Neural progenitor cell (in vitro differentiated cells): ENCODE measurements at regions not wholly inside any gene's neighbourhood (a gene's known extent, or its start where the extent isn't known, plus 50 kb on each side); places are given as distances from the start of the nearest gene placed in this dataset.

Experiments
- DNase-seq: peaks from one replicate; pipeline ENCODE4 v3.0.0-alpha.2; 2016; ENCODE audit warnings: low spot score
- H2AFZ ChIP-seq: fragments of 200-600 bp; sonication (generic); replicated peaks from 2 replicates; pipeline ENCODE4 v1.6.1; 2016; ENCODE audit warnings: antibody characterized with exemption
- H3F3A ChIP-seq: fragments of 200-600 bp; sonication (generic); 2 replicates; pipeline ENCODE4 v1.6.1; 2016; ENCODE audit warnings: antibody characterized with exemption, low read depth
- H3K27ac ChIP-seq: fragments of 200-600 bp; sonication (generic); 2 replicates; pipeline ENCODE4 v1.5.1; 2016; ENCODE audit warnings: mild to moderate bottlenecking
- H3K27me3 ChIP-seq: fragments of 200-600 bp; sonication (generic); 2 replicates; pipeline ENCODE4 v1.6.1; 2016; ENCODE audit warnings: mild to moderate bottlenecking, moderate library complexity
- H3K36me3 ChIP-seq: fragments of 200-600 bp; sonication (generic); 2 replicates; pipeline ENCODE4 v1.5.1; 2016
- H3K4me1 ChIP-seq: fragments of 200-600 bp; sonication (generic); 2 replicates; pipeline ENCODE4 v1.6.1; 2016; ENCODE audit warnings: mixed run types
- H3K4me2 ChIP-seq: fragments of 200-600 bp; sonication (generic); 2 replicates; pipeline ENCODE4 v1.6.1; 2016
- H3K4me3 ChIP-seq: fragments of 200-600 bp; sonication (generic); 2 replicates; pipeline ENCODE4 v1.5.1; 2016
- H3K79me2 ChIP-seq: fragments of 200-600 bp; sonication (generic); 2 replicates; pipeline ENCODE4 v1.6.1; 2016; ENCODE audit warnings: low read depth
- H3K9ac ChIP-seq: fragments of 200-600 bp; sonication (generic); 2 replicates; pipeline ENCODE4 v1.6.1; 2016
- H3K9me3 ChIP-seq: fragments of 200-600 bp; sonication (generic); 2 replicates; pipeline ENCODE4 v1.5.1; 2016; ENCODE audit warnings: low read depth
- H4K20me1 ChIP-seq: fragments of 200-600 bp; sonication (generic); 2 replicates; pipeline ENCODE4 v1.6.1; 2016; ENCODE audit warnings: low read depth
- H3K27ac Mint-ChIP-seq: 3 replicates; pipeline ENCODE4 v1.8.0; 2021; ENCODE audit warnings: mixed read lengths
- H3K27me3 Mint-ChIP-seq: 2 replicates; pipeline ENCODE4 v1.8.0; 2022; ENCODE audit warnings: low read depth, mild to moderate bottlenecking, inconsistent platforms, moderate library complexity, mixed read lengths; ENCODE audit not compliant: insufficient read depth
- H3K36me3 Mint-ChIP-seq: 3 replicates; pipeline ENCODE4 v1.8.0; 2021; ENCODE audit warnings: mixed read lengths
- H3K4me1 Mint-ChIP-seq: 3 replicates; pipeline ENCODE4 v1.8.0; 2021; ENCODE audit warnings: mixed read lengths
- H3K4me3 Mint-ChIP-seq: 3 replicates; pipeline ENCODE4 v1.8.0; 2021; ENCODE audit warnings: mild to moderate bottlenecking, moderate library complexity, mixed read lengths
- H3K9me3 Mint-ChIP-seq: 3 replicates; pipeline ENCODE4 v1.8.0; 2020; ENCODE audit warnings: mixed read lengths
- EZH2 ChIP-seq: fragments of 200-600 bp; sonication (generic); IDR thresholded peaks from 2 replicates; pipeline ENCODE4 v1.6.1; 2017; ENCODE audit warnings: antibody characterized with exemption, mild to moderate bottlenecking, moderate library complexity
- EZH2phosphoT487 ChIP-seq: fragments of 200-600 bp; sonication (generic); IDR thresholded peaks from 2 replicates; pipeline ENCODE4 v1.6.1; 2017; ENCODE audit warnings: antibody characterized with exemption
- TF ChIP-seq, protein P1 (sequence below): fragments of 200-600 bp; sonication (generic); IDR thresholded peaks from 2 replicates; pipeline ENCODE4 v1.5.1; 2017; ENCODE audit warnings: antibody characterized with exemption, mild to moderate bottlenecking

DNA sequence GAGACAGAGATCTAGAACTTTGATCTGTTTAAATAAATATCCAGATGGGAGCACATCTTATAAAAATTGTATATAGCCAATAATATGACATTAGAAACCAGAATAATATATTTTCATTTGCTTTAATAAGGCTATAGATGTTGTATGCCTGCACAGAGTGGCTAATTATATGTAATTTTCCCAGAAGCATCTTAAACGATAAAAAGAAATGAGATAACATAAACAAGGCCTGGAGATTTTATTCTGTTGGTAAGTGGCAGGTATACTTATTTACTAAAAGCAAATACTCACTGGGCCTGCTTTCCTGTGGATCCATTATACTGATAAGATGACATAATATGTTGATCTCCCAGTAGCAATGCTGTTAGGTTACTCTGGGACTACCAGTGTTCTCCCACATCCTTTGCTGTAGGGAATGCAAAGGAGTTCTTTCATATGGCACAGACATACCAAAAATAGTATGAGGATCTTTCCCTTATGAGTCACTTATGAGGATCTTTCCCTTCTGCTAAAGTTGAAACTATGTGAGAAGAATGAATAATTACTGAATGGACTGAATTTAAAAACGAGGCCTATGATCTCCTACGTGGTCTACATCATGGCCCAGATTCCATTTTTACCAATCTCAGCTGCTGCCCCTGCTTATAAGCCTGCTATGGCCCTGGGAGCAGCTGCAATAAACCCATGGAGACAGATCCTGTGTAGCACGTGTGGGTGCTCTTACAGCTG lies 112.1 kb downstream of the NUDT12 start:
- Histone ChIP-seq H3K4me3 (no peak overlapping the region), H3K27ac (no peak overlapping the region), H3K27me3 (no peaks in the 10 kb centered on the region), H3K9ac (no peak overlapping the region), H3K9me3 (no peaks in the 10 kb centered on the region), H3K79me2 (no peaks in the 10 kb centered on the region), H4K20me1 (no peaks in the 10 kb centered on the region), H3K4me2 (no peak overlapping the region), H2AFZ (no peak overlapping the region), H3K4me1 (peaks cover 14% of the 10 kb centered on the region), H3K36me3 (no peaks in the 10 kb centered on the region), H3F3A (no peaks in the 10 kb centered on the region)
- H3K9me3 Mint-ChIP-seq = no peaks in the 10 kb centered on the region
- H3K27me3 Mint-ChIP-seq = no peaks in the 10 kb centered on the region
- DNase-seq = no peak
- no peaks in the 10 kb centered on the region for H3K36me3 Mint-ChIP-seq
- H3K27ac Mint-ChIP-seq = no peak overlapping the region
- no peak overlapping the region for H3K4me3 Mint-ChIP-seq
- H3K4me1 Mint-ChIP-seq = peaks cover 30% of the 10 kb centered on the region
- no peak for TF ChIP-seq EZH2
- TF ChIP-seq, protein P1, sequence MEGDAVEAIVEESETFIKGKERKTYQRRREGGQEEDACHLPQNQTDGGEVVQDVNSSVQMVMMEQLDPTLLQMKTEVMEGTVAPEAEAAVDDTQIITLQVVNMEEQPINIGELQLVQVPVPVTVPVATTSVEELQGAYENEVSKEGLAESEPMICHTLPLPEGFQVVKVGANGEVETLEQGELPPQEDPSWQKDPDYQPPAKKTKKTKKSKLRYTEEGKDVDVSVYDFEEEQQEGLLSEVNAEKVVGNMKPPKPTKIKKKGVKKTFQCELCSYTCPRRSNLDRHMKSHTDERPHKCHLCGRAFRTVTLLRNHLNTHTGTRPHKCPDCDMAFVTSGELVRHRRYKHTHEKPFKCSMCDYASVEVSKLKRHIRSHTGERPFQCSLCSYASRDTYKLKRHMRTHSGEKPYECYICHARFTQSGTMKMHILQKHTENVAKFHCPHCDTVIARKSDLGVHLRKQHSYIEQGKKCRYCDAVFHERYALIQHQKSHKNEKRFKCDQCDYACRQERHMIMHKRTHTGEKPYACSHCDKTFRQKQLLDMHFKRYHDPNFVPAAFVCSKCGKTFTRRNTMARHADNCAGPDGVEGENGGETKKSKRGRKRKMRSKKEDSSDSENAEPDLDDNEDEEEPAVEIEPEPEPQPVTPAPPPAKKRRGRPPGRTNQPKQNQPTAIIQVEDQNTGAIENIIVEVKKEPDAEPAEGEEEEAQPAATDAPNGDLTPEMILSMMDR = no peak
- no peak for TF ChIP-seq EZH2phosphoT487

DNA sequence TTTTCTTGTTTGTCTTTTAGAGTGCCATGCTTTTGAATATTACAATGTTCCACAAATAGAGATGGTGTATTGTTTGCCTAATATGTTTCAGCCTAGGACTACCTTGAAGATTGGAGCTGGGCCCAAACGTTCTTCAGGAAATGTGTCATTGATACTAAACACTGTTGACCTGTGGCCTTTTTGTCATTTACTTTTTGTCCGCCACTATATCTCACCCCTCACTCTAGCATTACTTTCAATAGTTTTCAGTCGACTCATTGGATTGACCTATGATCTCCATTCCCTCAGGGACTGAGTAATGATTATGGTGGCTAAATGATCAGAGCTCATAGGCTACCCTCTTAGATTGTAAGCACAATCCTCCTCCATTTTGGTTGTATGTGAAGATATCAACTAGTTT lies 115.8 kb downstream of the NUDT12 start:
- Histone ChIP-seq H3K9ac (no peak overlapping the region), H3K36me3 (no peaks in the 10 kb centered on the region), H3K27me3 (no peaks in the 10 kb centered on the region), H3K4me2 (no peak overlapping the region), H3K27ac (no peak overlapping the region), H4K20me1 (no peaks in the 10 kb centered on the region), H2AFZ (no peak overlapping the region), H3K9me3 (no peaks in the 10 kb centered on the region), H3K79me2 (no peaks in the 10 kb centered on the region), H3K4me1 (peaks cover 25% of the 10 kb centered on the region), H3F3A (no peaks in the 10 kb centered on the region), H3K4me3 (no peak overlapping the region)
- Mint-ChIP-seq H3K27me3 (peaks cover 4% of the 10 kb centered on the region), H3K4me3 (no peak overlapping the region), H3K36me3 (peaks cover 4% of the 10 kb centered on the region), H3K4me1 (peaks cover 40% of the 10 kb centered on the region), H3K27ac (no peak overlapping the region), H3K9me3 (peaks cover 9% of the 10 kb centered on the region)
- TF ChIP-seq, protein P1 = no peak
- TF ChIP-seq EZH2phosphoT487 (no peak), EZH2 (no peak)
- DNase-seq = no peak

DNA sequence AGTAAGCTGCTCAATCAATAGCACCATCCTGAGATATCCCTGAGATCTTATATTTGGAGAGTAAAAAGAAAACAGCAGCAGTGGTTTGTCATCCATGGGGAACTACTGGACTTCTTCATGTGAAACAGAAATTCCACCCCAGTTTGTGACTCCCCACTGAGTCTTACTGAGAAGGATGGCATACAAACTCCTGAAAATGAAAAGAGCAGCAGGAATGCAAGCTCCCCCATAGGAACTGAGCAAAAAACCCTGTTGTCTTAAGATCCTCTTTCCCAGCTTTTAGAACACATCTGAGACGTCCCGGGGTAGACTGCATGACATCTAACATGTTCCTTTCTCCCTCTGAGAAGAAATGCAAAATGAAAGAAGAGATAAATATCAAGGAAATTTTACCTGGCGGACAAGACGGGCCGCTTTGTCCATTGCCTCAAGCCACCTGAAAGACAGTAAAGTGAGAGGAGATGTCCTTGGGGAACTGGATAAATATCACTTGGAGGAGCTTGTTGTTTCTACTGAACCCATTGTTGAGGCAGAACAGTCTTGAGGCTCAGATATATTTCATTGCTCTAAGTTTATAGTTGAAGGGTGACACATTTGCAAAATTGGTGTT lies 117.1 kb downstream of the NUDT12 start:
- Histone ChIP-seq H3K36me3 (no peaks in the 10 kb centered on the region), H3F3A (no peaks in the 10 kb centered on the region), H3K9ac (no peak overlapping the region), H3K4me1 (peaks cover 26% of the 10 kb centered on the region), H3K79me2 (no peaks in the 10 kb centered on the region), H3K9me3 (no peaks in the 10 kb centered on the region), H3K4me2 (peak overlapping the region; percentile 36), H3K4me3 (no peak overlapping the region), H4K20me1 (no peaks in the 10 kb centered on the region), H2AFZ (no peak overlapping the region), H3K27ac (no peak overlapping the region), H3K27me3 (no peaks in the 10 kb centered on the region)
- Mint-ChIP-seq H3K4me1 (peaks cover 32% of the 10 kb centered on the region), H3K9me3 (peaks cover 16% of the 10 kb centered on the region), H3K27ac (peak overlapping the region; percentile 7), H3K36me3 (peaks cover 7% of the 10 kb centered on the region), H3K4me3 (no peak overlapping the region), H3K27me3 (peaks cover 6% of the 10 kb centered on the region)
- peak; percentile 33 for DNase-seq
- TF ChIP-seq, protein P1 = no peak
- TF ChIP-seq EZH2phosphoT487 (no peak), EZH2 (no peak)
